ENCODE measurements at regions not wholly inside any gene's neighbourhood (a gene's known extent, or its start where the extent isn't known, plus 50 kb on each side); places are given as distances from the start of the nearest gene placed in this dataset.

GRCh38 chr2:41695198-41696113 is 352.4 kb upstream of the PKDCC start:
- Histone ChIP-seq H3K9me3 (no peaks in the 10 kb centered on the region), H3K4me1 (peaks cover 0 to 26% (median 10%) of the 10 kb centered on the region in 4 donors), H3K27me3 (no peaks in the 10 kb centered on the region), H3K36me3 (no peaks in the 10 kb centered on the region), H3K4me3 (no peak overlapping the region), H3K27ac (no peak overlapping the region)
- intact Hi-C loops (cut with DNase I): loop anchor here (10.0 kb wide), 1 partner anchor 281 kb away; no protein-coding TSS in a partner anchor
- no peak for TF ChIP-seq CTCF (IDR thresholded peaks at IDR 0.05)
- TF ChIP-seq POLR2AphosphoS5 (IDR thresholded peaks at IDR 0.05): peak in 1 of 4 donors; percentile 13
- 66 to 75% methylated on average over 8 of the region's 8 CpGs for WGBS, 2 donors
- DNase-seq: no peak

GRCh38 chr2:41697389-41697788 is 350.4 kb upstream of the PKDCC start:
- 96% methylated on average over 36 of the region's 36 CpGs for WGBS, 2 donors
- intact Hi-C loops (cut with DNase I): loop anchor here (10.0 kb wide), 1 partner anchor 283 kb away; no protein-coding TSS in a partner anchor
- Histone ChIP-seq H3K27ac (no peak overlapping the region), H3K36me3 (no peaks in the 10 kb centered on the region), H3K27me3 (no peaks in the 10 kb centered on the region), H3K4me1 (peaks cover 0 to 26% (median 10%) of the 10 kb centered on the region in 4 donors), H3K4me3 (no peak overlapping the region), H3K9me3 (no peaks in the 10 kb centered on the region)
- TF ChIP-seq CTCF (IDR thresholded peaks at IDR 0.05) (no peak), POLR2A (IDR thresholded peaks at IDR 0.05) (no peak)
- no peak for DNase-seq

- H3K9me3 ChIP-seq: no peaks in the 10 kb centered on the region
- peak; percentile 68 for DNase-seq
- H3K27me3 ChIP-seq: no peaks in the 10 kb centered on the region
- WGBS, 2 donors: 35 to 37% methylated on average over 18 of the region's 18 CpGs
- no peak overlapping the region for H3K27ac ChIP-seq
- intact Hi-C loops (cut with DNase I): loop anchor here (2.0 to 10.0 kb wide), 2 partner anchors 284 to 1786 kb away; no protein-coding TSS in a partner anchor
- H3K4me3 ChIP-seq: peak overlapping the region in 1 of 4 donors; percentile 8
- H3K4me1 ChIP-seq: peaks cover 0 to 26% (median 10%) of the 10 kb centered on the region in 4 donors
- TF ChIP-seq POLR2AphosphoS5 (IDR thresholded peaks at IDR 0.05): no peak
- peak; percentile 44 to 92 (median 63) for TF ChIP-seq CTCF (IDR thresholded peaks at IDR 0.05)
- no peaks in the 10 kb centered on the region for H3K36me3 ChIP-seq
These were observed 349.0 kb upstream of the PKDCC start for GRCh38 chr2:41698678-41699422.

- Histone ChIP-seq H3K4me3 (no peak overlapping the region), H3K27ac (no peak overlapping the region), H3K9me3 (no peaks in the 10 kb centered on the region), H3K27me3 (no peaks in the 10 kb centered on the region), H3K4me1 (peaks cover 0 to 9% (median 3%) of the 10 kb centered on the region in 4 donors), H3K36me3 (no peaks in the 10 kb centered on the region)
- no peak for TF ChIP-seq POLR2AphosphoS5 (IDR thresholded peaks at IDR 0.05)
- no peak for TF ChIP-seq CTCF (IDR thresholded peaks at IDR 0.05)
- TF ChIP-seq EP300 (IDR thresholded peaks at IDR 0.05): no peak
- TF ChIP-seq POLR2A (IDR thresholded peaks at IDR 0.05): no peak
- no peak for DNase-seq
- WGBS, 2 donors: 62 to 64% methylated on average over 3 of the region's 3 CpGs
- intact Hi-C loops (cut with DNase I): no loop called here
These were observed 346.6 kb upstream of the PKDCC start for GRCh38 chr2:41701231-41701630.

All from sigmoid colon (tissue), 6 donors.